GM23338 (cell line): ENCODE measurements at regions not wholly inside any gene's neighbourhood (a gene's known extent, or its start where the extent isn't known, plus 50 kb on each side); places are given as distances from the start of the nearest gene placed in this dataset.
A peak's percentile ranks its signal among the peaks of the same experiment; 100 is the strongest.

Experiments used
- ATAC-seq: fragments of 200-7000 bp; cut with Tn5 transposase; 3 replicates; pipeline ENCODE4 v1.9.1; 2020
- DNase-seq: peaks from one replicate; pipeline ENCODE4 v3.0.0-alpha.2; 2015; ENCODE audit warnings: low spot score
- H2AFZ ChIP-seq: fragments of 200-600 bp; sonication (generic); 2 replicates; pipeline ENCODE4 v1.8.0; 2016; ENCODE audit warnings: antibody characterized with exemption, mild to moderate bottlenecking, moderate library complexity
- H3F3A ChIP-seq: fragments of 200-600 bp; sonication (generic); replicated peaks from 2 replicates; pipeline ENCODE4 v1.8.0; 2017; ENCODE audit warnings: antibody characterized with exemption, mixed run types, low read depth
- H3K27ac ChIP-seq: fragments of 200-600 bp; sonication (generic); 2 replicates; pipeline ENCODE4 v1.6.1; 2016; ENCODE audit warnings: low read depth
- H3K27me3 ChIP-seq: fragments of 200-600 bp; sonication (generic); 2 replicates; pipeline ENCODE4 v1.8.0; 2016; ENCODE audit warnings: mild to moderate bottlenecking, mixed run types, moderate library complexity; ENCODE audit not compliant: insufficient read depth
- H3K36me3 ChIP-seq: fragments of 200-600 bp; sonication (generic); 2 replicates; pipeline ENCODE4 v1.8.0; 2016; ENCODE audit warnings: mild to moderate bottlenecking; ENCODE audit not compliant: insufficient read depth
- H3K4me1 ChIP-seq: fragments of 200-600 bp; sonication (generic); 2 replicates; pipeline ENCODE4 v1.8.0; 2016; ENCODE audit warnings: mild to moderate bottlenecking, moderate library complexity; ENCODE audit not compliant: insufficient read depth
- H3K4me2 ChIP-seq: fragments of 200-600 bp; sonication (generic); 2 replicates; pipeline ENCODE4 v1.7.1; 2017; ENCODE audit warnings: mixed run types
- H3K4me3 ChIP-seq: fragments of 200-600 bp; sonication (generic); 2 replicates; pipeline ENCODE4 v1.6.1; 2016; ENCODE audit warnings: mixed run types
- H3K79me2 ChIP-seq: fragments of 200-600 bp; sonication (generic); replicated peaks from 2 replicates; pipeline ENCODE4 v1.8.0; 2017; ENCODE audit warnings: mild to moderate bottlenecking; ENCODE audit not compliant: insufficient read depth
- H3K9me2 ChIP-seq: fragments of 200-600 bp; sonication (generic); 2 replicates; pipeline ENCODE4 v1.8.0; 2017; ENCODE audit not compliant: insufficient read depth
- H4K20me1 ChIP-seq: fragments of 200-600 bp; sonication (generic); replicated peaks from 2 replicates; pipeline ENCODE4 v1.8.0; 2017; ENCODE audit warnings: mild to moderate bottlenecking; ENCODE audit not compliant: insufficient read depth
- H3K27ac Mint-ChIP-seq: 2 replicates; pipeline ENCODE4 v1.8.0; 2020; ENCODE audit warnings: inconsistent platforms, mild to moderate bottlenecking, moderate library complexity, mixed read lengths
- H3K27me3 Mint-ChIP-seq: 3 replicates; pipeline ENCODE4 v1.8.0; 2022; ENCODE audit warnings: low read depth, mild to moderate bottlenecking, moderate library complexity, mixed read lengths, inconsistent platforms; ENCODE audit not compliant: insufficient read depth, poor library complexity
- H3K36me3 Mint-ChIP-seq: 3 replicates; pipeline ENCODE4 v1.8.0; 2021; ENCODE audit warnings: low read depth, mild to moderate bottlenecking, inconsistent platforms, moderate library complexity, mixed read lengths
- H3K4me1 Mint-ChIP-seq: 3 replicates; pipeline ENCODE4 v1.8.0; 2020; ENCODE audit warnings: mild to moderate bottlenecking, inconsistent platforms, mixed read lengths
- H3K4me3 Mint-ChIP-seq: 3 replicates; pipeline ENCODE4 v1.8.0; 2021; ENCODE audit warnings: moderate library complexity, mild to moderate bottlenecking, inconsistent platforms, mixed read lengths
- H3K9me3 Mint-ChIP-seq: 3 replicates; pipeline ENCODE4 v1.8.0; 2020; ENCODE audit warnings: moderate library complexity, mild to moderate bottlenecking, inconsistent platforms, mixed read lengths
- CREB1 ChIP-seq: fragments of 250-450 bp; sonication (Bioruptor Pico); IDR thresholded peaks from 2 replicates; pipeline ENCODE4 v1.5.0; 2020; ENCODE audit warnings: low read depth, mild to moderate bottlenecking, moderate library complexity
- CTCF ChIP-seq, 2 experiments: fragments of 200-600 bp in 1 of 2; sonication (generic) in 1 of 2; conservative IDR thresholded peaks; 2 replicates each; pipeline versions ENCODE4 v1.5.1 to v1.6.1; 2016 to 2017; ENCODE audit warnings: antibody characterized with exemption in 2 of 2, low read depth in 2 of 2, mild to moderate bottlenecking in 2 of 2, moderate library complexity in 1 of 2
- ETS1 ChIP-seq: IDR thresholded peaks from 2 replicates; pipeline ENCODE4 v1.6.1; 2016; ENCODE audit warnings: antibody characterized with exemption
- EZH2 ChIP-seq: fragments of 200-600 bp; sonication (generic); IDR thresholded peaks from one replicate; pipeline ENCODE4 v1.8.0; 2017; ENCODE audit warnings: antibody characterized with exemption, mild to moderate bottlenecking, low read depth; ENCODE audit not compliant: unreplicated experiment
- EZH2phosphoT487 ChIP-seq: fragments of 200-600 bp; sonication (generic); IDR thresholded peaks from one replicate; pipeline ENCODE4 v1.8.1; 2018; ENCODE audit warnings: antibody characterized with exemption; ENCODE audit not compliant: unreplicated experiment
- NANOG ChIP-seq: IDR thresholded peaks from 2 replicates; pipeline ENCODE4 v1.6.1; 2016; ENCODE audit warnings: antibody characterized with exemption, borderline replicate concordance
- POLR2AphosphoS5 ChIP-seq: IDR thresholded peaks from 2 replicates; pipeline ENCODE4 v1.6.1; 2016; ENCODE audit warnings: antibody characterized with exemption, low read depth
- REST ChIP-seq: IDR thresholded peaks from one replicate; pipeline ENCODE4 v1.6.1; 2018; ENCODE audit warnings: antibody characterized with exemption; ENCODE audit not compliant: unreplicated experiment
- STAT1 ChIP-seq: IDR thresholded peaks from one replicate; pipeline ENCODE4 v1.6.1; 2016; ENCODE audit warnings: antibody characterized with exemption; ENCODE audit not compliant: unreplicated experiment
- ZNF114 ChIP-seq: fragments of 250-450 bp; sonication (Bioruptor Pico); IDR thresholded peaks from 2 replicates; pipeline ENCODE4 v1.5.0; 2020; ENCODE audit warnings: mild to moderate bottlenecking, moderate library complexity
- ZNF331 ChIP-seq: fragments of 250-450 bp; sonication (Bioruptor Pico); IDR thresholded peaks from 2 replicates; pipeline ENCODE4 v1.5.0; 2020; ENCODE audit warnings: low read depth, mild to moderate bottlenecking, moderate library complexity
- ZNF462 ChIP-seq: fragments of 250-450 bp; sonication (Bioruptor Pico); IDR thresholded peaks from 2 replicates; pipeline ENCODE4 v1.5.0; 2020; ENCODE audit warnings: mild to moderate bottlenecking, moderate library complexity

- Histone ChIP-seq H3K9me2 (no peaks in the 10 kb centered on the region), H3K27me3 (peaks cover 8% of the 10 kb centered on the region; the same call in 1 of the 2 replicates), H2AFZ (peak overlapping the region; percentile 97), H3K27ac (no peak overlapping the region), H3F3A (no peaks in the 10 kb centered on the region), H3K4me1 (0 out of 2 replicates have a peak, but pooled peaks cover 4% of the 10 kb centered on the region), H3K4me3 (peak overlapping the region; percentile 74), H3K4me2 (peak overlapping the region; percentile 88), H4K20me1 (no peaks in the 10 kb centered on the region), H3K36me3 (no peaks in the 10 kb centered on the region), H3K79me2 (no peaks in the 10 kb centered on the region)
- DNase-seq = peak; percentile 81
- Mint-ChIP-seq H3K36me3 (no peaks in the 10 kb centered on the region), H3K4me1 (peaks cover 14% of the 10 kb centered on the region), H3K4me3 (peak overlapping the region; percentile 77), H3K27ac (no peak overlapping the region), H3K9me3 (no peaks in the 10 kb centered on the region), H3K27me3 (peaks cover 3% of the 10 kb centered on the region)
- TF ChIP-seq EZH2 = no peak
- TF ChIP-seq REST = no peak
- no peak for TF ChIP-seq ZNF462
- no peak for TF ChIP-seq STAT1
- no peak for TF ChIP-seq ZNF331 (CRISPR knock-in tag)
- 0 out of 2 replicates have a peak, but pooled peaks have one; percentile 35 for TF ChIP-seq POLR2AphosphoS5
- TF ChIP-seq CTCF (conservative IDR thresholded peaks at IDR 0.05; ENCODE audit: low read depth in 2 of 2) = no peak
- no peak for TF ChIP-seq ETS1
- TF ChIP-seq ZNF114 (CRISPR knock-in tag) = no peak
- TF ChIP-seq EZH2phosphoT487 = no peak
- TF ChIP-seq NANOG = no peak
- TF ChIP-seq CREB1 (CRISPR knock-in tag) = peak; percentile 67
- peak; percentile 92 for ATAC-seq
These were observed 119.9 kb upstream of the JUN start for GRCh38 chr1:58903514-58904298.
